Sigmoid colon (tissue), 6 donors: ENCODE measurements at regions not wholly inside any gene's neighbourhood (a gene's known extent, or its start where the extent isn't known, plus 50 kb on each side); places are given as distances from the start of the nearest gene placed in this dataset.

Experiments
- DNase-seq: peaks from one replicate; pipeline ENCODE4 v3.0.0-alpha.2; 2019
- H3K27ac ChIP-seq, 4 donors: fragments of 200-600 bp; sonication (generic); one replicate each; pipeline ENCODE4 v1.5.1; 2016 to 2019; ENCODE audit warnings: mild to moderate bottlenecking in 1 of 4
- H3K27me3 ChIP-seq, 3 donors: fragments of 200-600 bp; sonication (generic); one replicate each; pipeline ENCODE4 v1.5.1; 2019; ENCODE audit warnings: mild to moderate bottlenecking in 1 of 3
- H3K36me3 ChIP-seq, 4 donors: fragments of 200-600 bp; sonication (generic); one replicate each; pipeline ENCODE4 v1.5.1; 2016 to 2019
- H3K4me1 ChIP-seq, 4 donors: fragments of 200-600 bp; sonication (generic); one replicate each; pipeline ENCODE4 v1.5.1; 2017 to 2019
- H3K4me3 ChIP-seq, 4 donors: fragments of 200-600 bp; sonication (generic); one replicate each; pipeline ENCODE4 v1.5.1; 2017 to 2019; ENCODE audit warnings: mild to moderate bottlenecking in 2 of 4, moderate library complexity in 1 of 4
- H3K9me3 ChIP-seq, 4 donors: fragments of 200-600 bp in 3 of 4; sonication (generic) in 3 of 4; one replicate each; pipeline versions ENCODE4 v1.5.1 to v1.6.1; 2013 to 2019
- EP300 ChIP-seq, 4 donors: sonication (generic); formaldehyde crosslinking; IDR thresholded peaks; one replicate each; pipeline ENCODE4 v1.6.1; 2017; ENCODE audit warnings: antibody characterized with exemption in 4 of 4
- POLR2A ChIP-seq, 2 donors: fragments of 450-650 bp; IDR thresholded peaks; one replicate each; pipeline ENCODE4 v1.6.1; 2016; ENCODE audit warnings: antibody characterized with exemption in 2 of 2, mild to moderate bottlenecking in 2 of 2, moderate library complexity in 2 of 2
- POLR2AphosphoS5 ChIP-seq, 4 donors: sonication (generic); formaldehyde crosslinking; IDR thresholded peaks; one replicate each; pipeline ENCODE4 v1.6.1; 2017; ENCODE audit warnings: antibody characterized with exemption in 4 of 4
- WGBS, 2 donors: extraction: QIAGEN DNeasy Blood & Tissue Kit; methylation state at CpG; one replicate each; pipeline ENCODE4 v1.1.7; 2013; 5-methylcytosine and 5-hydroxymethylcytosine counted together
- intact Hi-C: fragments of 100-400 bp; cut with DNase I; formaldehyde crosslinking; loops from one replicate; pipeline ENCODE4 v1.15.1; 2023
- TF ChIP-seq, protein P1 (sequence below), 4 experiments: fragments of 450-650 bp in 3 of 4; fragments of 200-600 bp in 1 of 4; IDR thresholded peaks; one replicate each; pipeline ENCODE4 v1.5.1; 2016 to 2019; ENCODE audit warnings: antibody characterized with exemption in 4 of 4, mild to moderate bottlenecking in 3 of 4, moderate library complexity in 2 of 4
- donor health status: healthy with polysubstance abuse.
- donor health status: healthy.

DNA sequence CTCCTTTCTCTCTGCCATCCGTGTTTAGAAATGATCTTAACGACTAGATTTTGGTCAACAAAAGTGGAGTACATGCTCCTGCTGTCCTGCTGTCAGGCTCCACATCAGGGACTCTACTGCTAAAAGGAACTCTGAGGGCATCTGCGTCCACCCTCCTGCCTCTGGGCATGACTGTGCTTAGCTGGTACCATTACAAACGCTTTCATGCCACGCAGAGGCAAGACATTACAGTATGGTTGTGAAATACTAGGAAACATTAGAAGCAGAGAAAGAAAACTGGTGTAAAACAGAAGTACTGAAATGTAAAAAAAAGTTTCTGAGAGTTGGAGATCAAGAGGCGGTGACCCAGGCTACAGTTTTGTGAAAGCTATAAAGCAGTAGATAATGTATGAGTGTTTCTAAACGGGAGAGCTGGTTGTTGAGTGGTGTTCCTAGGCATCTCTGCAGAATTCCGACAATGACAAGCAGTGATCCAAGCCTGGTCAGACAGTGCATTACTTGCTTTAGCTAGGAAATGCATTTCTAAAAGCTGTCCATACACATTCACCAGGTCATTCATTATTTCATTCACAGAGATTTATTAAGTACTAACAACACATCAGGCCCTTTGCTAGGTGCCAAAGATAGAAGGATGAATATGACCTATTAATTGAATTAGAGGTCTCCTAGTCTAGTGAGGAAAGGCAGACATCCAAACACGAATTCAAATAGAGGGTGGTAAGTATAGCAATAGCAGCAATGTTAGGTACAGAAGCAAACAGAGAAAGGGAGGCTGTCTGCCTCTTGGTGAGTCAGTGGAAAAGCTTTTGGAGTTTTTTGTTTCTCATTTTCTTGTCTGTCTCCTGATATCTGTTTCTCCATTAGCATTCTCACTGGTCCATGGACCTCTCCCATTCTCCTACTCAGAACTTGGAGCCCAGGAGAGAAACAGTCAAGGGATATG is 401.9 kb downstream of the LMO4 start:
- no peaks in the 10 kb centered on the region for H3K4me1 ChIP-seq
- H3K27ac ChIP-seq, result no peak overlapping the region
- no peaks in the 10 kb centered on the region for H3K9me3 ChIP-seq
- no peak for TF ChIP-seq POLR2A (IDR thresholded peaks at IDR 0.05)
- TF ChIP-seq POLR2AphosphoS5 (IDR thresholded peaks at IDR 0.05), result no peak
- TF ChIP-seq, protein P1, sequence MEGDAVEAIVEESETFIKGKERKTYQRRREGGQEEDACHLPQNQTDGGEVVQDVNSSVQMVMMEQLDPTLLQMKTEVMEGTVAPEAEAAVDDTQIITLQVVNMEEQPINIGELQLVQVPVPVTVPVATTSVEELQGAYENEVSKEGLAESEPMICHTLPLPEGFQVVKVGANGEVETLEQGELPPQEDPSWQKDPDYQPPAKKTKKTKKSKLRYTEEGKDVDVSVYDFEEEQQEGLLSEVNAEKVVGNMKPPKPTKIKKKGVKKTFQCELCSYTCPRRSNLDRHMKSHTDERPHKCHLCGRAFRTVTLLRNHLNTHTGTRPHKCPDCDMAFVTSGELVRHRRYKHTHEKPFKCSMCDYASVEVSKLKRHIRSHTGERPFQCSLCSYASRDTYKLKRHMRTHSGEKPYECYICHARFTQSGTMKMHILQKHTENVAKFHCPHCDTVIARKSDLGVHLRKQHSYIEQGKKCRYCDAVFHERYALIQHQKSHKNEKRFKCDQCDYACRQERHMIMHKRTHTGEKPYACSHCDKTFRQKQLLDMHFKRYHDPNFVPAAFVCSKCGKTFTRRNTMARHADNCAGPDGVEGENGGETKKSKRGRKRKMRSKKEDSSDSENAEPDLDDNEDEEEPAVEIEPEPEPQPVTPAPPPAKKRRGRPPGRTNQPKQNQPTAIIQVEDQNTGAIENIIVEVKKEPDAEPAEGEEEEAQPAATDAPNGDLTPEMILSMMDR (IDR thresholded peaks at IDR 0.05), result no peak
- no peak for TF ChIP-seq EP300 (IDR thresholded peaks at IDR 0.05)
- DNase-seq, result no peak
- 82 to 85% methylated on average over 9 of the region's 9 CpGs for WGBS, 2 donors
- H3K4me3 ChIP-seq, result no peak overlapping the region
- H3K27me3 ChIP-seq, result no peaks in the 10 kb centered on the region
- intact Hi-C loops, result no loop called here
- no peaks in the 10 kb centered on the region for H3K36me3 ChIP-seq

DNA sequence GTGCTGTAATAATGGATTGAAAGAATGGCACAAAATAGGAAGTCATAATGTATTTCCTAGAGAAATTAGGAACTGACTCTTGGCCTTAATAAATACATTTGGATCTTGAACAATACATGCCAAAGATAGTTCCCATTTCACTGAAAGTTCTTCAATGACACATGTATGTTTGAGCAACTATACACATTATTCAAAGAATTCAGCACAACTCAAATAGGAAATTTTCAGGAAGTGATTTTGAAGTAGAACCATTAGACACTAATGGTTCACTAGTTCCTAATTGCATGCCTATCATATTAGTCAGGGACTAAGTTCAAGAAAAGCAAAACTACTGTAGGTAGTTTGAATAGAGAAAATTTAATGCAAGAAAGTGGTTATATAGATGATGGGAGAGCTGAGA is 404.7 kb downstream of the LMO4 start:
- no peaks in the 10 kb centered on the region for H3K36me3 ChIP-seq
- TF ChIP-seq POLR2A (IDR thresholded peaks at IDR 0.05) (no peak), EP300 (IDR thresholded peaks at IDR 0.05) (no peak), POLR2AphosphoS5 (IDR thresholded peaks at IDR 0.05) (no peak)
- TF ChIP-seq, protein P1 (IDR thresholded peaks at IDR 0.05), result no peak
- H3K4me1 ChIP-seq, result no peaks in the 10 kb centered on the region
- no peak for DNase-seq
- intact Hi-C loops, result no loop called here
- no peaks in the 10 kb centered on the region for H3K27me3 ChIP-seq
- H3K4me3 ChIP-seq, result no peak overlapping the region
- H3K9me3 ChIP-seq, result no peaks in the 10 kb centered on the region
- H3K27ac ChIP-seq, result no peak overlapping the region

DNA sequence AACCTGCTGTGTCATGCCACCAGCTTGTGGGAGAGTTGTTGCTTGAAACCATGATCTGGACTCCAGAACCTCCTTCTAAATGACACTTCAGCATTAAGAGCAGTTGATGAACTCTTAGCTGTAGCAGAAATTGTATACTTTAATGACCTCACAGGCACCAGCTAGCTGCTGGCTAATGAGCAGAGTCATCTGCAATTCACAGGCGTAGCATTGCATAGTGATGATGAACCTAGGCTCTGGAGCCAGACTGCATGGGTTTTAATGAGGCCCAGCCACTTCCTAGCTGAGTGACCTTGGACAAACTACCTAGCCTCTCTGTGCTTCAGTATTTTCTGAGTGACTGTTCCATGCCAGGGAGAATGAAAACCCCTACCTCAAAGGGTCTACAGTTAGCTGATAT is 407.1 kb downstream of the LMO4 start:
- H3K4me3 ChIP-seq, result no peak overlapping the region
- no peak for DNase-seq
- no peak for TF ChIP-seq POLR2A (IDR thresholded peaks at IDR 0.05)
- TF ChIP-seq, protein P1 (IDR thresholded peaks at IDR 0.05), result no peak
- no peak for TF ChIP-seq EP300 (IDR thresholded peaks at IDR 0.05)
- TF ChIP-seq POLR2AphosphoS5 (IDR thresholded peaks at IDR 0.05), result no peak
- no peaks in the 10 kb centered on the region for H3K36me3 ChIP-seq
- no peak overlapping the region for H3K27ac ChIP-seq
- intact Hi-C loops, result no loop called here
- no peaks in the 10 kb centered on the region for H3K27me3 ChIP-seq
- 86 to 88% methylated on average over 1 of the region's 1 CpG for WGBS, 2 donors
- H3K4me1 ChIP-seq, result peaks cover 0 to 7% (median 2%) of the 10 kb centered on the region in 4 donors
- no peaks in the 10 kb centered on the region for H3K9me3 ChIP-seq

DNA sequence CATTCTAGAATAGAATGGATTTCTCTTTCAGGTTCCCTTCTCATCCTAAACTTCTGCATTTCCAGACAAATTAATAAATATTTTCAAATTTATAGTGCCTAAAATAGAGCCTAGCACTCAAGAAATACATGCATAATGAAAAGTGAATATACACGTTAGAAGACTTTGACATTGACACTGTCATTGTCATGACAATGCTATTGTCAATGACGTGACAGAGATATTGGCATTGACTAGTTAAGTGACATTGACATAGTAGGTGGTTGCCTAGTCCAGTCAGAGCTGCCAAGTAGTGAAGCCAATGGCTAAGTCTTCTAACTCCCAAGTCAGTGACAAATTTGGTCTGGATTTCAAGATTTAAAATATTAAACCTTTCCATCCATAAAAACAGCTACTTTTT is 410.5 kb downstream of the LMO4 start:
- Histone ChIP-seq H3K4me1 (peaks cover 0 to 28% (median 15%) of the 10 kb centered on the region in 4 donors), H3K27me3 (no peaks in the 10 kb centered on the region), H3K9me3 (no peaks in the 10 kb centered on the region), H3K27ac (no peak overlapping the region), H3K36me3 (no peaks in the 10 kb centered on the region), H3K4me3 (no peak overlapping the region)
- 95 to 96% methylated on average over 2 of the region's 2 CpGs for WGBS, 2 donors
- TF ChIP-seq POLR2A (IDR thresholded peaks at IDR 0.05) (no peak), POLR2AphosphoS5 (IDR thresholded peaks at IDR 0.05) (no peak), EP300 (IDR thresholded peaks at IDR 0.05) (no peak)
- TF ChIP-seq, protein P1 (IDR thresholded peaks at IDR 0.05), result no peak
- DNase-seq, result no peak
- intact Hi-C loops, result no loop called here
